HG03159 (cell line): ENCODE measurements at regions not wholly inside any gene's neighbourhood (a gene's known extent, or its start where the extent isn't known, plus 50 kb on each side); places are given as distances from the start of the nearest gene placed in this dataset.
"Not testable (repeated sequence)": the region's sequence is repeated elsewhere in the genome, so short reads cannot be mapped to it uniquely, and the experiment has no call there.

Source experiments
- ATAC-seq: cut with Tn5 transposase; IDR thresholded peaks from one replicate; pipeline ENCODE4 v1.9.1; 2021; ENCODE audit warnings: mild to moderate bottlenecking, moderate library complexity; ENCODE audit not compliant: unreplicated experiment

- no peak for ATAC-seq
These were observed 249.8 kb downstream of the ACKR3 start for GRCh38 chr2:236819275-236820002.

GRCh38 chr2:236820763-236821344 lies 251.2 kb downstream of the ACKR3 start:
- no peak for ATAC-seq

DNA sequence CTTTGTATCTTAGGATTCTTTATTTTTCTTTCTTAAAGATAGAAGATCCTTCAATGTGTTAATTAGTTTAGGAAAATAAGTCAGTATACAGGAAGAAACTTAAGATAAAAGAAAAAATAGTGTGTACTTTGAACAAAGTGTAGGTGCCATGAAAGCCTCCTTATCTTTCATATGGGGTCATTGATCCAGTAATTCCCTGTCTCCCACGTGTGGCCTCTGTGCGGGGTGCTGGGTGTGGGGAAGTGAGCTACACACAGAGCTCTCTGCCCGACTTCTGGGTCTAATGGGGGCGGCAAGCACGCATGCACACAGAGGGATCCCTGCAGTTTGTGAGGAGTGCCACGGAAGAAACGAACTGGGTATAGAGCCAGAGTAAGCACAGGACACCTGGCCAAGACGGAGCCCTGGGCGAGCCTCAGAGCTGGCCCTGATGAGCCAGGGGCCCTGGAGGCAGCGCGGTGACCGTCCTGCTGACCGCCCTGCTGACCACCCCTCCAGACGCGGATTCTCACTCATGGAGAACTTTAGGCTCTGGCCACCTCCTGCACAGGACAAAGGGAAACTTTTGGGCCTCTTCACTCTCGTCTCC lies 253.5 kb downstream of the ACKR3 start:
- no peak for ATAC-seq

GRCh38 chr2:236823963-236824362 lies 254.3 kb downstream of the ACKR3 start:
- ATAC-seq, result no peak

DNA sequence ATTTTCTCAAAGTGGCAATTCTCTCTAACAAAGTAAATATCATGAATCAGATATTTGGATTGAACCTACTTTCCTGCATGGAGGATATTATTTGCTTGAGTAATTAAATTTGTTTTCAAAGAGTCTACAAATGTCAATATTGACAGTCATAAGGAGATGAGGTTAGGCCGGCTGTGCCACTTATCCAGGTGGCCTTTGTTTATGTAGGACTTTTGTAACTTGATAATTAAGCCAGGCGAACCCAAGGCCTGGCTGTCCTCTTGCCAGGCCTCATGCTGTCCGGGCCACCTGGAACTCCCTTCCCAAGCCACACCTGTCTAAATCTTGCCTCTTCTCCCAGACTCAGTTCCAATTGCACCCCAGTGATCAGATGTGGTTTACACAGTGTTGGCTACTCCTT lies 255.2 kb downstream of the ACKR3 start:
- no peak for ATAC-seq

DNA sequence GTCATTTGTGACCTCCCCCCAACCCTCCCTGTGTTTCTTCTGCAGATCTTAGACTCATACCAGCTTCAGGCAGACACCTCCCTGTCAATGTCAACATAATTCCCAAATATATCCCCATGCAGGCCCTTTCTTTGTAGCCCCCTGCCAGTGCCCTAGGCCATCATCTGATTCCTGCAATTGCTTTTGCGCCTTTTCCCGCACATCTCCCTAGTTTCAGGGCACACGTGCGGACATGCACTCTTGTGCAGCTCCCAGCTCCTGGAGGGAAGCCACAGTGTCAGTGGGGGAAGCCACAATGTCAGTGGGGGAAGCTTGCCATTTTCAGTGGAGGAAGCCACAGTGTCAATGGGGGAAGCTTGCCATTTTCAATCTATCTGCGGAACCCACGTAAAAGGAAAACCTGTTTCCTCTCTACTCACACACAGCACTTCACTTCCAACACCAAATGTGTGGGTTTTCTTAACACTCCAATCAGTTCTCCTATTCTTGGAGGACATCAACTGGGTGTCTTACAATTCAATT lies 256.4 kb downstream of the ACKR3 start:
- no peak for ATAC-seq

DNA sequence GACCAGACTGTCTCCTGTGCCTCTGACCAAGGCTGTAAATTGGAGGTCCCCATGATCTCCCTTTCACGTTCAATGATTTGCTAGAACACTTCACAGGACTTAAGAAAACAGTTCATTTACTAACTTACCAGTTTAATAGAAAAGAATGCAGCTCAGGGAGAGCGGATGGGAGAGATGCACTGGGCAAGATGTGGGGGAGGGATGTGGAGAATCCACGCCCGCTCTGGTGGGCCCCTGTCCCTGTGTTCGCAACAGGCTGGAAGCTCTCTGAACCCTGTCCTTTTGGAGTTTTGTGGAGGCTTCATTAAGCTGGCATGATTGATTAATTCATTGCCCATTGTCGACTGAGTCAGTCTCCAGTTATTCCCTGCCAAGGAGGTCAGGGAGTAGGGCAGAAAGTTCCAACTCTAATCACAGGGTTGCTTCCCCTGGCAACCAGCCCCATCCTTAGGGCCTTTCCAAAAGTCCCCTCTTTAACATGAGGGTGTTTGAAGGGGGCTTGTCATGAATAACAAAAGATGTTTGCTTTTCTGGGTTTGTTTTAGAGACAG lies 257.1 kb downstream of the ACKR3 start:
- no peak for ATAC-seq

- no peak for ATAC-seq
These were observed 257.7 kb upstream of the COPS8 start for GRCh38 chr2:236827997-236828396.

DNA sequence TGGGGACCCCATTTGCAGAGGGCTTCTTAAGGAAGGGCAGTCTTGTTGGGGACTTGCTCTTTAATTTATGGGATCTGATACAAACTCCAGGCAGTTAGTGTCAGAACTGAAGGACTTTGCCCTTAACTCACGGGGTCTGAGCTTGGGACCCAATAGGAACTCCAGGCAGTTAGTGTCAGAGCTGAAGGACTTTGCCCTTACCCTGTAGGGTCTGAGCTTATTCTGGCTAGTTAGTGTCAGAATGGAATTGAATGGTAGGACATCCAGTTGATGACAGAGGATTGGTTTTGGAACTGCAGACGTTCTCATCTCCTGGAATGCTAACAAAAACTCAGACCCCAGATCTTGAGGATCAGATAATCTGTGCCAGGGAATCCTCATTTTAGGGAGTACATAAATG lies 256.9 kb upstream of the COPS8 start:
- no peak for ATAC-seq

DNA sequence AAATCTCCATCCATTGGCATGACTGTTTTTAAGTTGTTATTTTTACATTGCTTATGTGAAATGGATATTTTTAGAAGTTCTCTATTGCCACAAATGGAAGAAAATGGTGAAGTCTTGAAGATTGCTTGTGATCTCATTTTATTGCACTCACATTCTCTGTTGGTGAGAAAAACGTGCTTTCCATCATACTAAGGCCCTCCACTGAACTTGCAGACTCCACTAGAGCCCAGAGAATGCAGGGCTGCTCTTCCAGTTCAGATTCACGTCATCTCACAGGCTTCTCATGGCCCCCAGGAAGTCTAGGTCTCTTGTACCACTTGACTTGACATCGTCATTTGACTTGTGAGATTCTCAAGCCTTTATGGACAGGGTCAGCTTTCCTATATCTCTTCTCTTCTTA lies 254.8 kb upstream of the COPS8 start:
- no peak for ATAC-seq

DNA sequence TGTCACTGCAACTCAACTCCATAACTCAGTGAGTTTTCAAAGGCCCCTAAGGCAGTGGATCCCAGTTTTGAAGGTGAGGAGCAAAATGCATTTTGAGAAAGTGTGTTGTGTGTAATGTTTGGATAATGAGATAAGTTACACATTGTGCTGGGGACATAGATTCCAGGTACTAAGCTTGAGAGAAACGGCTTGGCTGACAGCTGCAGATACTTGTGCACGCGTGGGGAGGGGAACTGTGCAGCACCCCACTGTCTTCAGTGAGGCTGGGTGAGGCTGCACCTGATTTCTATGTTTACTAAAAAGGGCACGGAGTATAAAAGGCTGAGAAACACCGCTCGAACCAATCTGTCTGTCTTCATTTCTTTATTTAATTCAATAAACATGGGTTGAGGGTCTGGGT lies 254.0 kb upstream of the COPS8 start:
- no peak for ATAC-seq

DNA sequence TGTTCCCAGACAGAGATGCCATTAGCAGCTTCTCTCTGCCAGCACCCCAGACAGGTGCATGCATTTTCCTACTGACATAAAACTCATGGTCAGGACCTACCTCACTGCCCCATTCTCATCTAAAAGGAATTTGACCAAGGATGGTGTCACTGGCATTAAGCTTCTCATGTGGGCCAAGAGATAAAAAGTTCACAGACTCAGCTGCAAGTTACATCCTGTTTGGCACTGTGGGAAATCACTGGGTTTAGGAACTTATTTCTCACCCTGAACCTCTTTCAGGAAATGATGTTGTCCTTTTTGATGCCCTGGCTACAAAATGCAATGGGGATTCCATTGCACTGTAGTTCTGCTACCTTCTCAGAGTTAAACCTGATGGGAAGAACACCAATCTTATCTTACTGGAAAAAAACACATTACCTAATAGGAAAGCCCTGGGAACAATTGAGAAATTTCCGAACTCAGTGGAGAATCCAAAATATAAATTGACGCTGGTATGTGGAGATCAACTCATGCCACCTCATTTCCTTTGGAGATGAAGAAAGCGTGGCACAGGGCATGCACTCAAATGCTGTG lies 252.1 kb upstream of the COPS8 start:
- ATAC-seq, result no peak

GRCh38 chr2:236834284-236834683 lies 251.4 kb upstream of the COPS8 start:
- ATAC-seq, result no peak

- no peak for ATAC-seq
These were observed 250.2 kb upstream of the COPS8 start for GRCh38 chr2:236835307-236836024.

GRCh38 chr2:236836028-236836427 lies 249.7 kb upstream of the COPS8 start:
- not testable (repeated sequence) for ATAC-seq

DNA sequence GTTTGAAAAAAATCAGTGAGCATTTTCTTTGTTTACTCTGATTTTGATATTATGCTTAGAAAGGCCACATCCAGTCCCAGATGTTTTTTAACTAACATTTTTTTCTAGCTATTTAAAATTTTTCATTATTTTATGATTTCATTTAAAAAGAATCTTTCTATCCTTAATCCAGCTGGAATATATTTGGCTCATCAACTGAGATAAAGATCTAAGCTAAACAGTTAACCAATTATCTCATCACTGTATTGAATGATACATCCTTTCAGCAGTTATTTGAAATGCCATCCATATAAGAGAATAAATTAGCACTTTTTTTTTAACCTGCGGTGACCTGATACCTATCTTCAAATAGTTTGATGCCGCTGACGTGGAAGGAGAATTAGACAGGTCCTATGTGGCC lies 245.5 kb upstream of the COPS8 start:
- ATAC-seq, result no peak

DNA sequence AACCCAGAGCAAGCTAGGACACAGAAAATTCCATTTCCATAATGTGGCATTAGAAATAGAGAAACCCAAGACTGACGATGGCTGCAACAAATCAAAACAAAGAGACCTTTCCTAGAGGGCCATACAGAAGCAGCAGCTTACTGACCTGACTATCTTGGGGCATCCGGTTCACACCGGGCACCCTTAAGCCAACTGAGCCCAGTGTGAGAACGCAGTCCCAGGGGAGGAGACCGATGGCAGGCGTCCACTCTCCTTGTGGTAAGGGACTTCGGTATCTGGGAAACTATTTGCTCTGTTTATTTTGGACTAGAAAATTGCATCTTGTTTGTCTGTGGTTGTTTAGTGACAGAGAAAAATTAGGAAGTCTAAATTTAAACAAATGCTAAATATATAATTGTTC lies 244.8 kb upstream of the COPS8 start:
- ATAC-seq, result no peak

DNA sequence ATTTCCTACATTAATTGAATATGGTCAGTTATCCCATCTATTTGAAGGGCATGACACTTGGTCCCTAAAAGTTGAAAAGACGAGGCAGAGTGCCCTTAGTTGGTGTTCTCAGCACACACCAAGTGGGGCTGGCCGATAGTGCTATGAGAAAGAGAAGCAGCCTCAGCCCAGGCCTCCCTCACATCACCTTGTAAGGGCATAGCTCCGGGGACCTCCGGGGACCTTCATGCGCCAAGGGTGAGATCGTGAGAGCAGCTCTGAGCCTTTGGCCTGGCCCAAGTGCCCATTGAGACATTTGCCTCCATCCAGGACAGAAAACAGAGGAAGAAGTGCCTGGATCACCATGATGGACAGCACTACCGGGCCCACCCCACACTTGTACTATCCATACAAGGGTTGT lies 244.3 kb upstream of the COPS8 start:
- ATAC-seq, result no peak

DNA sequence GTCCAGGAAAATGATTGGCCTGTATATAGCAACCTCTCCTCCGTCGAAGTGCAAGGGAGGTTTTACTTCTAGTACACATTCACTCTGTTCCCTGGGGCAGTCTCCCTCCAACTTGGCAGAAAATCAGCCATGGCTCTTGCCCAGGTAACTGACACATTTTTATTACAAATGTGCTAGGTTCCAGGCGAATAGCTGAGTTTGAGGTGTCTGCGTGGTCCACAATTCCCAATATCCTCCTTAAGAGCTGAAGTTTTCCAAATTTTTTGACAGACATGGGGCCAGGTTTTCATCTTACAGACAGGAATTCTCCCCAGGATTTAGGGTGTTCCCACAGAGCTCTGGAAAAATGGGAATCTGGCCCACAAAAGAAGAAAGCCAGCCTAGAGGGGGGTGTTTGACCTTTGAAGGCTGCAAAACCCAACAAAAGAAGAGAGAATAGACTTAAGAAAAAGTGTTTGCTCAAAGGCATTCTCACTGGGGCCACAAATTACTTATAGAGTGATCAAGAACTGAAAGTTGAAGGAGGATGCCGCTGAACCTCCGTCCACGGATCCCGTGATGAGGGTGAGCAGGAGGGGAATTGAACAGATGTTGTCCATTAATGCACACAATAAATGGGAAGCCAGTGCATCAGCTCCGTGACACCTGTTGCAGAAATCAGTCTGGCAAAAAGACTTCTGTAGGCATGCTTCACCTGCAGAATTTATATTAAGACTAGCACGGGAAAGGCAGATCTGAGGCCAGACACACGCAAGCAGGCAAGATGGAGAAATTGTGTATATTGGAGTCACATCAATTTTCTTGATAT lies 242.3 kb upstream of the COPS8 start:
- ATAC-seq, result no peak

- ATAC-seq, result no peak
These were observed 241.0 kb upstream of the COPS8 start for GRCh38 chr2:236844711-236845110.
